Daoy (cell line): ENCODE measurements at regions not wholly inside any gene's neighbourhood (a gene's known extent, or its start where the extent isn't known, plus 50 kb on each side); places are given as distances from the start of the nearest gene placed in this dataset.

ENCODE experiments used
- DNase-seq: peaks from one replicate; pipeline ENCODE4 v3.0.0-alpha.2; 2015; ENCODE audit warnings: low read depth

DNA sequence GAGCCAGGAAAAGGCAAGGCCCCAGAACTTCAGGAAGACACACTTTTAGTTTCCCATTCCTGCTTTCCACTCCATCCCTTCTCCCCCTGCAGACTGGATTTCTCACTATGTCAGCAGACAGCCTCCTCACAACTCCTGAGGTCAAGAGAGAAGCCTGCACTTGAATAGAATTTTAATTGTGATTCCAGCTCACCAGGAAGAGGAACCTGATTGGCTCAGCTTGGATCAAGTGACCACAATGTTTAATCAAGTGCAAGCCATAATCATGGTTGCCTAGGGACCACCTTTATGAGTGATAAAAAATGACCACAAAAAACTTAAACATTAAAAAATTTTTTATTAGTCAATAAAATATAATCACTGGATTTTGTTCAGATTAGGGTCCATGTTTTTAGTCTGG lies 244.7 kb upstream of the RHOBTB1 start:
- DNase-seq = peak; percentile 1

- DNase-seq = no peak
Measured at GRCh38 chr10:61188101-61188500, 244.1 kb upstream of the RHOBTB1 start.

- DNase-seq = no peak
Measured at GRCh38 chr10:61187601-61188000, 243.6 kb upstream of the RHOBTB1 start.

- DNase-seq = no peak
Measured at GRCh38 chr10:61186408-61186807, 242.4 kb upstream of the RHOBTB1 start.

DNA sequence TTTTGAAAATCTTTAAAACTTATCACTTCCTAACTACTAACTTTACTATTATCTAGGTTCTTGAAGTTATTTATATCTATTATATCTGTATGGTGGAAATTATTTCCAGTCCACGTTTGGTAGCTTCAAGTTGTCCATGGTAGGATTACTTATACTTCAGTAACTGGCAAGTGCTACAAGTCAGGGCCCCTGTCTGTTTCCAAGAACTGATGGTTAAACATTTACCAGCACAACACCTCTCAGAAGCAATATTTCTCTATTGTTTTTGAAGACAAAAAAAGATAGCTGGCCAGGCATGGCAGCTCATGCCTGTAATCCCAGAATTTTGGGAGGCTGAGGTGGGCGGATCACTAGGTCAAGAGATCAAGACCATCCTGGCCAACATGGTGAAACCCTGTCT lies 240.4 kb upstream of the RHOBTB1 start:
- no peak for DNase-seq

DNA sequence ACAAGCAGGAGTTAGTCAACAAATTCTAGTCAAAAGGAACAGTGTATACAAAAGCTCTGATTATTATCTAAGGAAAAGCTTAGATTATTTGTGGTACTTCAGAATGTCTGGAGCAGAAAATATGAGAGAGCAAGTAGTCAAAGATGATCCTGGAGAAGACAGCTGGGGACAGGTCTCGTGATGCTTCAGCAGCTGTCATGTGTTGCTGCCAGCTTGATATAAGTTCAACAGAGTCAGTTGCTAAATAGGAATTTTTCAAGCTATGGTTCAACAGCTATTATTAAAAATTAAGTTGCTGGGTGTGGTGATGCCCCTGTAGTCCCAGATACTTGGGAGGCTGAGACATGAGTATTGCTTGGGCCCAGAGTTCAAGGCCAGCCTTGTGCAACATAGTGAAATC lies 240.0 kb upstream of the RHOBTB1 start:
- DNase-seq = no peak

- no peak for DNase-seq
Measured at GRCh38 chr10:61181832-61182231, 237.8 kb upstream of the RHOBTB1 start.

DNA sequence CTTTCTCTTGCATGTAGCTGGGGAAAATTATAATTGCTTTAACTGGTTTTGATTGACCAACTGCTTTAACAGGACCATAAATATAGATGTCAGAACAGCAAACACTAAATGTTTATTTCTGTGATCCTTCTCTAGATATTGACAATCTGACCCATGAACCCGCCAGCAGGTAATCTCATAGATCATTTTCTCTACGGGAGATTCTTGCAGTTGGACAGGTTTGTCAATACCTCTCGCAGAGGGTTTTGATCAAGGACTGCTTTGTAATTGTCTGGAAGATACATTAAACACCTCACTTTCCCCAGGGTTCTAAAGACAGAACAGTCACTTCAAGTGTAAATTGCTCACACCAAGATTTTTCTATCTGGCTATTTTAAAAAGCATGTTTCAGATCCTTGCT lies 235.8 kb upstream of the RHOBTB1 start:
- no peak for DNase-seq

DNA sequence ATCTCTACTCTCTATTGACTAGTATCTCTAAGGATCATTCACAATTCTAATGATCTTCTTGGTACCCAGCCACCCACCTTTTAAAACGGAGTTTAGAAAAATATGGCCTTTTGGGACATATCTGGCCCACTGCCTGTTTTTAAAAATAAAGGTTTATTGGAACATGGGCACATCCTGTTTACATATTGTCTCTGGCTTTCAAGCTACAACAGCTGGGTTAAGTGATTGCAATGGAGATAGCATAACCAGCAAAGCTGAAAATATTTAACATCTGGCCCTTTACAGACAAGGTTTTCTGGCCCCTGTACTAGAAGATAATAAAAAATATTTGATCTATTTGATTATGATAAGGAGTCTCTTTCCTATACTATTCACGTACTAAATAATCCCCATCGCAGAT lies 232.4 kb upstream of the RHOBTB1 start:
- DNase-seq = no peak

GRCh38 chr10:61175316-61175715 lies 231.3 kb upstream of the RHOBTB1 start:
- DNase-seq = no peak

GRCh38 chr10:61173450-61173849 lies 229.5 kb upstream of the RHOBTB1 start:
- no peak for DNase-seq

DNA sequence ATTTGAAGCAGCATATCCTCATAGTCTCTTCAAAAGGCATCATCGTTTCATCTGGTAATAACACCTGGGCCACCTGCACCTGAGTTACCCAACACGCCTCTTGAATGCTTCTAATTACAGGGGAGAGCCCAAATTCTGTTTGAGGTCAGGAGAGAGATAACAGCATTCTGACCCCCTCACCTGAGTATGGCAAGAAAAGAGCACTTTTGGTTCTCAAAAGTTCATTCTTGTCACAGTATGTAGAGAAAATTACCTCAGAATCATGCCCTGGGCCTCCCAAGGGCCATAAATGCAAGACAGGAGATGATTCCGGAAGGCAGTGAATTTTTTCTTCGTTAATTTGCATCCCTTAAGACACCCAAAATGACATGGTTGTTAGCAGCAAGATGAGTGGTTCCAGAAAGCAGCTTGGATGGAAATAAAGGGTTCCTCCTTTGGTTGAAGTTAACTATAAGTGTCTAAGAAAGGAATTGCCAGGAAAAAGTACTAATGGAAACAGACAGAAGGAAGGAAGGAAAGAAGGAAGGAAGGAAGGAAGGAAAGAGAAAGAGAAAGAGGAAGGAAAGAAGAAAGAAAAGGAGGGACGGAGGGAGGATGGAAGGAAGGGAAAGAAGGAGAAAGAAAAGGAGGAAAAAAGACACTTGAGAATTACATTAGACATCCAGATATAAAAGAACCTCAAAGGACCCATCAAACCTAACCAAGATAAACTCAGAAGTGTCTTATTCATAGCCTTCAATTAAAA lies 228.4 kb upstream of the RHOBTB1 start:
- DNase-seq = no peak

- no peak for DNase-seq
Measured at GRCh38 chr10:61170594-61170993, 226.6 kb upstream of the RHOBTB1 start.

GRCh38 chr10:61169294-61169693 lies 225.3 kb upstream of the RHOBTB1 start:
- no peak for DNase-seq

DNA sequence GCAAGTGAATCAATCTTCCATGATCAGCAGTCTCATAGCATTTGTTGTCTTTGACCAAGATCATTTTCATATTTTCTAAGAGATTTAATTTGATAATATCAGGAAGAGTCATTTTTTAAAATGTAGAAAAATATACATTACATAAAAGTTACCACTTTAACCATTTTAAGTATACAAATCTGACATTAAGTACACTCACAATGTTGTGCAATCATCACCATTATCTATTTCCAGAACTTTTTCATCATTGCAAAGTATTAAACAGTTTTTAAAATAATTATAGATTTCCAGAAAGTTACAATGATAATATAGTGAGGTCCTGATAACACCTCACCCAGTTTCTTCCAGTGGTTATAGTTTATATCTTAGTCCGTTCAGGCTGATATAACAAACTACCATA lies 222.5 kb upstream of the RHOBTB1 start:
- DNase-seq = no peak

DNA sequence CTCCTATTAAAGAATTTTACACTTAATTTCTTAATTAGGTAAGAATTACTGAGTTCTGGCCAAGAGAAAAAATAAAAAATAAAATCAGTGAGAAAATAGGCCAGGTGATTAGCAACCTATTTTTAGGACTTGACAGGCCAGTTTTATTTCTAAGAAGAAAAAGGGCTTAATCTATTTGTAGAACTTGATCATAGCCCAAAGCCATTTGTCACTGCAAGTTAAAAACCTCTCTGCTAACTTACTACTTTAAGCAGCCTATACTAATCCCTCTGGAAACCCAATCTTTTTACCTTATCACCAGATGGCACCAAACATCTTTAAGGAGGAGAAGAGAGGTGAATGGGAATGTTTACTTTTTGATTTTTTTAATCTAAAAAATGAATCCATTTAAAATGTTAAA lies 222.1 kb upstream of the RHOBTB1 start:
- DNase-seq = no peak

DNA sequence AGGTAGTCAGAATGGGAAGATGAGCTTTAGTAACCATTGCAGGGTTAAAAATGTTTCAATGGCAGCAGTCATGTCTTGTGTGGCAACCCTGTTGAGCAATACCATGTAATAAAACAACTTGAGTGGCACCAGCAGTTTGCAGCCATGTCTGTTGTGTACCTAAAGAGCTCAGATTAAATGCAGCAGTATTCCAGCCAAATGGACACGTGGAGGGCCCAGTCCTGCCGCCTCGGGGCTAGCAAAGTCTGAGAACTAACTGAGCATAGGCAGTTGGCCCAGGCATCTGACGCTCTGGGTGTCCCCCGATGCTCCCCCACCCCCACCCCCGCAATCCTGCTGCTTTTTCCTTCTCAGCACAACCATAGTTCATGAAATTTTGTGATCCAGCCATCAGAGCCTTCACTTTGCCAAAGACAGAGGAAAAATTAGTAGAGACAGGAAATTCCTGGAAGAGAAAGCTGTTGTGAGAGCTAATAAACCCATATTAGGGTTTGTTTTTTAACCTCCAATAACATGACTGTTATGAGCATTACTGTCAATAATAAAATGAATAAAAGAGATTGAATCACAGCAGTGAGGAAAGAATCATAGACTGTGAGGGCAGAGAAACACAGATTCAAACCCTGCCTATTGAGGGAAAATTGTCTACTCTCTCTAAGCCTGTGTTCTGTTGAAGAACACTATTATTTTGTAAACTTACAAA lies 220.6 kb upstream of the RHOBTB1 start:
- DNase-seq = no peak

- no peak for DNase-seq
Measured at GRCh38 chr10:61163403-61163802, 219.4 kb upstream of the RHOBTB1 start.

DNA sequence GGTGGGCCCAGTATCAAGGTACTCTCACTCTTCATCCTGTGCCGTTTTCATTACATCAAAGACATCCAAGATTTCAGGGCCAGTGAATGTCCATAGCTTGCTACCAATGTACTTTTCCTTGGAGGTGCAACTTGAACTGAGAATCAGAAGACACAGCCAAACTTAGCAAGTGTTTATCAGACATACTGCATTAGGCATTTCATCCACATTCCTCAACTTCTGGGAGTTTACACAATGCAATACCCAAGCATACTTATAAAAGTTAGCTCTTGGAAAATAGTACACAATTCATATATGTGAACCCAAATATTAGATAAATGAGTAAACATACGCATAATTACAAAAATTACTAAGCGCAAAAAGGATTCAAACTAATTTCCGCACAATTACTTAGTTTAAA lies 216.3 kb upstream of the RHOBTB1 start:
- no peak for DNase-seq

GRCh38 chr10:61159253-61159652 lies 215.3 kb upstream of the RHOBTB1 start:
- peak; percentile 2 for DNase-seq

DNA sequence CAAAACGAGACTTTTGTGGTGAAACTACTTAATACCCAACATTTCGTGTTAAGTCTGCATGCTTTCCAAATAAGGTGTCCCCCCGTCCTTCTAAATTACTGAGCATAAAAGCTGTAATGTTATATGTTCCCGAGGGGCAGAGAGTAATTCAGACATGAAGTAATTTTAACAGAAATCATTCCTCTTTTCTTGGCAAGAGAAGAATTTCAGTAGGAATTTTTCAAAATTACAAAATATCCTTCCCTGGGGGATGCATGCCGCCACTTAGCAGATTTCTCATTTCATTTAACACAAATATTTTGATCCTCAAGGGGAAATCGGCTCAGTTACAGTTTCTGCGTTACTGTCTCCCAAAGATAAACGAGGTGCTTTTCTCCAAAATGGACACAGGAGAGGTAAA lies 213.2 kb upstream of the RHOBTB1 start:
- DNase-seq = no peak

DNA sequence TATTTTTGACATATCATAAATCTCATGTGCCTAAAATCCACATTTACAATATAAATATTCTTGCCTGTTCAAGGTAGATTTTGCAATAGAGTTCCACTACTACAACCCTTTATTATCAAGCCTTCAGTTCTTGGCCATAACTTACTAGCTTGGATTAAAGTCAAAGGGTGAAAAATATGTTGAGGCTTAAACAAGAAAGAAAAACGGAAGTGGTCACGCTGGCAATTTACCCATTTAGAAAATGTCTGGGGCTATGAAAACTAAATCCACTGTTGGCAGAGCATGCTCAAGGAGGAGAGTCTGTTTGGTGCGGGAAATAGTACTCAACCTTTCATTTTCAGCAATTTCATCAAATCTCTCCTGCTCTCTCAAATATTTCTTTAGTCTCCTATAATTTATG lies 209.8 kb upstream of the RHOBTB1 start:
- no peak for DNase-seq

GRCh38 chr10:61151059-61151458 lies 207.1 kb upstream of the RHOBTB1 start:
- no peak for DNase-seq

- no peak for DNase-seq
Measured at GRCh38 chr10:61148451-61148850, 204.5 kb upstream of the RHOBTB1 start.
